Activated T-helper 1 cell treated with anti-CD3 and anti-CD28 coated beads, Interleukin-2, amount 50 U/mL, for 16 hours (primary cell): ENCODE measurements at regions not wholly inside any gene's neighbourhood (a gene's known extent, or its start where the extent isn't known, plus 50 kb on each side); places are given as distances from the start of the nearest gene placed in this dataset.

Experiments
- DNase-seq, 2 donors: peaks; one replicate each; pipeline ENCODE4 v3.0.0-alpha.2; 2020; ENCODE audit warnings: low read depth in 1 of 2, low spot score in 1 of 2

DNA sequence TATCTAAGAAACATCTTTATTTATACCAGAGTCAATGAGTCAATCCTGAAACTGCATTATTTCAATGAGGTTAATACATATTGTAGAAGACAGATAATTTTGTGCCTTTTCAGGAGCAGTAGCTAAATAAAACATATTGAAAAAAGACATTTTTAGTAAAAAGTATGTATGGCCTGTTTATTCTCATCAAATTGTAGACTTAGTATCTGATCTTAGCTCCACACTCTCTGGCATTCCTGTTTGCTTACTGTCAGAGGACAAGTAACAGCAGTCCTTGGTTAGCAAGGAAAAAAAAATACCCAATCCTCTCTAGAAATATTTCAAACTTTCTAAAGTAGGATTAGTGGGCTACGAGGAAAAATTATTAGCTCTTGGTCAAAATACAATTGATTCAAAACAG lies 50.5 kb upstream of the GUCY1A1 start:
- DNase-seq: no peak

DNA sequence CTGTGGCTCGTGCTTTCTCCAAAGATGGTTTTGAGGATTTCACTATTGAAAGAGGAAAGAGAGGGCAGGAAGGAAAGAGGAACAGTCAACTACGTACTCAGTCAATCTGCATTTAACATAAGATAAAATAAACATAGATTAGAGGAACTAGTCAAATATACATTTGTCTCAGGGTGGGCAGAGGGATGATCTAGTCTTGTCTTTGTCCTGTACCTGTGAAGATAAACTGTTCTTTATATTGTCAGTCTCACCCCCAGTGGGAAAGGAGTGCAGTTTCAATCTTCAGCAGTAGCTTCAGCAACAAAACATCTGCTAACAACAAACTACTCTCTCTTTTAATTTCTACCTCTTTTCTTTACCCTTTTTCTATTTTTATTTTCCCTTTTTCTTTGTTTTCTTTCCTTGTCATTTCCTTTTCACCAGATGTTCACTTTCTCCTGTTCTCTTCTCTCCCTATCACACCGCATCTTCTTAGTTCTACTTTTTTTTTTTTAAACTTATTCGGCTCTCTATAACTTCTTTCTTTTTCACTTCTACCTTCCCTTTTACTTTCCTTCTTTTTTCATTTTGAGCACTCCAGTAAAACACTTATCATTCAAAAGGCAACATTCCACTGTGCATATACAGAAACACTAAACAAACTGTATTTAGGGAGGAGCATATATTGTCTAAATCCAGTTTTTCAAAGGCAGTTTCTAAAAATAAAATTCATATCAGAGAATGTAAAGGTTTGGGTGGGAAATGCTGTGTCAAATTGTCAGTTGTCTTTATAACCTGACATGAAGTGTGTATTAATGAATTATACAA lies 51.4 kb upstream of the GUCY1A1 start:
- DNase-seq: no peak

DNA sequence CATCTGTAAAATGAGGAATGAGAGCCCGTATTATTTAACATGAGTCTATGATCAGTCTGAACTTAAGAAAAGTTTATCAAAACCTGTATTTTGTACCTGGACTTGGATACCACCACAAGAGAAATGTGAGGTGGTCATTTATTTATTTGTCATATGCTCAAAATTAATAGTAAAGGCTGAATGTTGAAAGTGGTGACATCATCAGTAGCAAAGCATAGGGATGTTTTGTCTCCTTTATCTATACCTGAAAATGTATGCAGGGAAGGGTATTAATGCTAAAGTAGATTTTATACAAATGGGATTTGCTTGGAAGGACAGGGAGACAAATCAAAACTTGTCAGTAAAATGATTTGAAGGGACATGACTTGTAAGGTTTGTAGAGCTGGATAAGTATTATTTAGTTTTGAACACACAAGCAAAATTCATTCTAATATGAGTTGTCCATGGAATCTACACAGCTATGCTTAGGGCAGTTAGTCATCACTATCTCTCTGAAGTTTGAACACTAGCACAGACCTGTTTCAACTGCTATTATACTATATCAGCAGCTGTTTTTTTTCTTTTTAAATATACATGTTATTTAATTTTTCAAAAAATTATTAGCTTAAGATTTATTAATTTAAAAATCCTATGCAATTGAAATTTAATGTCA lies 52.4 kb upstream of the GUCY1A1 start:
- no peak for DNase-seq

DNA sequence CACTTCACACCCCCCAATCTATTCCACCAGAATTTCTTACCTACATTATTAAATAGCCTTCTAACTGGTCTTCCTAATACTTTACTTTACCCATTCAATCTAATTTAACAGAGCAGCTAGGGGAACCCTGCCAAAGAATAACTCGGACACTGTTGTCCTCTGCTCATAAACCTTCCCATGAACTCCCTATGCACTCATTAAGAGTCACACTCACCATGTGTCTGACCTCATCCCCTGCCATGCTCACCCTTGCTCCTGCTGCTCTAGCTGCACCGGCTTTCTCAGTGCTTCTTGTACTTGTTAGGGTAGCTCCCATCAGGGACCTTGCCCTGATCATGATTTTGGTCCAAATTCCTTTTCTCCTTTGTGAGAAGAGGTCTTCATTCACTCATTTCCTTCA lies 54.6 kb upstream of the GUCY1A1 start:
- DNase-seq: no peak

DNA sequence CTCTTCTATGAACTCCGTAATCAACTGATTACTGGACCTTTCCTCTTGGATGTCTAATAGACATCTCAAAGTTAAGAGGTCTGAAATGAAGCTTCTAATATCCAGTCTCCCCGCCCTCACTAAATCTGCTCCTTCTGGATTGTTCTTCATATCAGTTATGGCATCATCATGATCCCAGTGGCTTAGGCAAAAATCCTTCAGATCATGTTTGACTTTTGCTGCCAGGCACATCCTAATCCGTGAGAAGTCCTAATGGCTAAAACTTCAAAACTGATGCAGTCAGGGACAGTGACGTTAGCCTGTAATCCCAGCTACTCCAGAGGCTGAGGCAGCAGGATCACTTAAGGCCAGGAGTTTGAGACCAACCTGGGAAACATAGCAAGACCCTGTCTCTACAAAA lies 55.1 kb upstream of the GUCY1A1 start:
- DNase-seq: no peak

DNA sequence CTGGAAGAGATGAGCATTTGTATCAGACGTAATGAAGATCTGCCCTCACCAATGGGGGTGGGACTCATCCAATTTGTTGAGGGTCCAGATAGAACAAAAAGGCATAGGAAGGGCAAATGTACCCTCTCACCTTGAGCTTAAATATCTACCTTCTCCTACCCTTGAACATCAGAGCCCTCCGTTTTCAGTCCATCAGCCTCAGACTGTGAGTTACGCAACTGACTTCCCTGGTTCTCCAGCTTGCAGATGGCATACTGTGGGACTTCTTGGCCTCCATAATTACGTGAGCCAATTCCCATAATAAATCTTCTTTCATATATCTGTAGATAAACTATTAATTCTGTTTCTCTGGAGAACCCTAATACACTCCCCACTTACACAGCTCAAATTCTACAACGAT lies 56.5 kb upstream of the GUCY1A1 start:
- no peak for DNase-seq

DNA sequence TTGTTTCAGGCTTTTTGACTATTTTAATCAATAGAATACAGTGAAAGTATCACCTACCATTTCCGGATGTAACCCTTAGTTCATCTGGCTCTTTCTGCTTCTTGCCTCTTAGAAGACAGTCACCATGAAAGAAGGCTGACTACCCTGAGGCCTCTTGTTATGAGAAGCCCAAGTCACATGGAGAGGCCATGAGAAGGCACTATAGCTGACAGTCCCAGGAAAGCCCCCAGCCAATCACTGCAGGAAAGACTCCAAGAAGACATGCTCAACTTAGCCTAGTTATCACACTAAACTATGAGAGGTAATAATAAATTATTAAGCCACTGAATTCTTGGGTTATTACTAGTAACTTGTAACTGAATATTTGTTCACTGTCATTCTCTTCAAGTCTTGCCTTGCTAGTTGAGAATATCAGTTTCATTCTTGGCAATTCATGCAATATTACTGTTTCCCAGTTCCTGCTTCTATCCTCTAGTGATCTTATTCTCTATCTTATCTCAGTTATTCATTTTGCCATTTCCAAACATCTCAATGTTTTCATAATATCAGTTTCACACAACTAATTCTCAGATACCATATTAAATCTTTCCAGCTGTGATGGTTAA lies 57.1 kb upstream of the GUCY1A1 start:
- DNase-seq: no peak

DNA sequence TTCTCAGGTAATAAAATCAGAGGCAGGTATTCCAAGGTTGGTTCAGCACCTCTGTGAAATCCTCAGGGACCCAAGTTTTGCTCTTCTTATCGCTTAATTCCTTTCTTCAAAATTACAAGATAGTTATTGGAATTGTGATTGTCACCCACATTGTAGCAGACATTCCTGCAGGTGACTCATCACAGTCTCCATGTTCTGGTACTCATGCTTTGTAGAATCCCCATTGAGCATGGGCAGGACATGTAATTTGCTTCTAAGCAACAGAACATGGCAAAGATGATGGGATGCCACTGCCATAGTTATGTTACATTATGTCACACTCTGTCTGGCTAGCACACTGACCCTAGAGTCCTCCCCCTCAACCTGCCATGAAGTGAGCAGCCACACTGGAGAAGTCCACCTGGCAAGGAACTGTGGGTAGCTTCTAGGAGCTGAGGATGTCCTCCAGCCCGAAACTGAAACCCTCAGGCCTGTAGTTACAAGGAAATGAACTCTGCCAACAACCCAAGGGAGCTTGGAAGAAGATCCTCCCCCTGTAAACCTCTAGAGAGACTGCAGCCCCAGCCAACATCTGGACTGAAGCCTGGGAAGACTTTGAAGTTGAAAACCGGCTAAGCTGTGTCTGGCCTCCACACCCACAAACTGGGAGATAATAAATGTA lies 58.3 kb upstream of the GUCY1A1 start:
- no peak for DNase-seq

DNA sequence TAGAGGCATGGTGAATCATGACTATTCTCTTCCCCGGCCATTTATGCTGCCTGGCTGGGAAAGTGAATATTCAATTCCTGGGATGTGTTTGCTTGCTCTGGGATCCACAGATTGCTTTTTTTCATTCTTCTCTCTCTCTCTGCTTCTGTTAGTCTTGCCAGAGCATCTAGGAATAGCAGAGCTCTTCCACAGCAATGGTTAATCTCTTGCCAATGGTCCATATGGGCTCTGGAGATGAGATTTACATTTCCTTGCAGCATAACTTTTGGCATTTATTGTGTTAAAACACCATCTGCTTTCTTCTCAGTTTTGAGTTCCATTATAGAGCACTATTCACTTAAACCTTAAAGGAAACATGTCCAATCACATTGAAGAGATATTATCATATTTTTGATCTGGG lies 59.2 kb upstream of the GUCY1A1 start:
- DNase-seq: no peak

DNA sequence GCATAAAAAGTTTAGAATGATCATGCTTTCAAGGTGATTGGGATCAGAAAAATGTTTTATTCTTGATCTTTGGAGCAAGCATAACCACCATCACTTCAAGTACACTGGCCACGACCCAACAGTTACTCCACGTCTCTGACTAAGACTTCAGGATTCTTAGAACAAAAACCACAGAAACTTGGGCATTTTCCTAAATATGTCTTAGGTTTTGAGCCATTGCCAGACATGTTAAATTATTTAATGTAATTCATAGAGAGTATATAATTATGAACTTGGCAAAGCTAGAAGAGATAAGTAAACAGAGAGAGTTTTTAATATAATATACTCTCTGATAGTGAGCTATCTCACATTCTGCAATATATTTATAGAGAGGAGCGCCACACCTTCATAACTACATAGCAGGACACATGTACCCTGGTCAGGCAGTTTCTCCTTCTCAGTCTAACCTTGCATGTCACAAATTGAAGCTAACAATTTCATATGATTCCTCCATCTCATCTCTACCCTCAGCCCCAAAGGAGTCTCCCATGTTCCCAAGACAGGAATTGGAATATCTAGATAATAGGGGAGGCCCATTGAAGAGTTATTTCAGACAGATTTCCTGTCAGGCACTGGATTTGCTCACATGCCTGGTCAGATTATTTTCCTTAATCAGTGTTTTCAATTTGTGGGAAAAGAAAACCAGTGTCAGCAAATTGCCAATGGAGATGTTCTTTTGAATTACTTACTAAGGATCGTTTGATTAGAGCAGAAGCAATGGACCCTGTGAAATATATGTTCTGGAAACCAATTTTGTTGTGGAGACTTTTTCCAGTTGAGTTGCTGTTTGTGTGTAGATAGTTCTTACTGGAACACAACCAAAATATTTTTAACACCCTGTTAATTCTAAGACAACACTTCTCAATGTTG lies 61.7 kb upstream of the GUCY1A1 start:
- DNase-seq: no peak

DNA sequence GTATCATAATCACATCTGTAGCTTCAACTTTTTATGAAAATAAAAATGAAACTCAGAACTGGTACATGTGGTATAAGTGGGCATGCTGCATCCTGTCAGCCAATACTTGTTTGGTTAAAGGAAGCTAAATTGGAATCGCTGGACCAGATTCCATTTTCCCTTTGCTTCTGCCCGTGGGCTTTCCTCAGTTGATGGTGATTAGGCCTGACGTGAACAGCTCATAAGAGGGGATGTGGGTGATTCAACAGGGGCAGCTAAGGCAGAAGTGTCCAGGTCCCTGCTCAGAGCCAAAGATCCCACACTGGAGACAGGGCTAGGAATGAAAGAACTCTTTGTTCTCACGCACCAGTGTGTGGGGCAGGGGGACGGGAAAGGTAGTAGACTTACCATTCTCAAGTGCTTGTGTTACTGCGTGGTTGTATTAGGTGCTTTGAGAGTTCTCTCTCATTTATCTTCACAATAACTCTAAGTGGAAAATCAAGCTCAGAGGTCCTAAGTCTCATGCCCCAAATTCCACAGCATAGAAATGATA lies 63.2 kb upstream of the GUCY1A1 start:
- no peak for DNase-seq

DNA sequence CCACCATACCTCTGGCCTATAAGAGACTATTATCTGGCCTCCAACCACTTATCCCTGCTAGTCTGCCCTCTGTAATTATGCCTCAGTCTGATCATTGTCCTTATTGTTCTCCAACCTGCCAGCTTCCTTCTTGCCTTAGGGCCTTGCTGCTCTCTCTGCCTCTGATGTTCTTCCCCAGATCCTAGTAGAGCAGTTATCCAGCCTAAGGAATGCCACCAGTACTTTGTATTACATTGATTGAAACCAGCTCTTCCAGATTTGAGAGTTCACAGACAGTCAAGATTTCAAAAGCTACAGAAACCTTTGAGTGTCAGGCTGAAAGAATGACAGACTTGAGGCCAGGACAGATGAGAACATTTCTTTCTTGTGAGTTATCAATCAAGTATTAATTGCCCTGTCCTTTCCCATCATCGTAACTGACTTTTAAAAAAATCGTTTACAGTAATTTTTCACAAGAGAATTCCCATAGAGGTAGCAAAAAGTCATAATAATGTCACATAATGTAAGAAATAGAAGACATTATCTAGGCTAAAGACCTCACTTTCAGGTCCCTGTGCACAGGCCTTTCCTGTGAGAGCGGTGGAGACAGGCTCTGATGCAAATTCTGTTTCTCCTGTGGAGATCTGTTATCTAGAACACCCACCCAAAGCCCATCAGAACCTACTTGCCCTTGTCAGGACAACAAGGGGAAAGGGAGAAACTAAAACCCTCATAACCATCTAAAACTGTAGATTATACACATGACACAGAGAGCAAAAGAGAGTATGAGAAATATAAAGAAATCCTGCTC lies 64.1 kb upstream of the GUCY1A1 start:
- no peak for DNase-seq

DNA sequence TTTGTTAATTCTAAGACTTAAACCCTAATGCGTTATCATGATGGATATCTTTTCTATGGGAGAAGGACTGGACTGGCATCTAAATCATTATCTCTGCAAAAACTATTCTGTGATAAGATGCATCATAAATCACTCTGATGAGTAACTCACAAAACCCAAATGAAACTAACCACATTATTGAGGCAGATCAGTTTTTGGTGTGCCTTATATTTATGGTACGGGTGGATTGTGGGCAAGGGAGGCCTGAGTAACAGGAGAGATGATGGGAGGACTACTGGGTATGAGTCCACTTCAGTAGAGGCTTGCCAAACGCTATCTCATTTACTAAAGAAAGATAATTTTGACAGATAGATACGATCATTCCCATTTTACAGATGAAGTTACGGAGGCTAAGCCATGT lies 66.4 kb upstream of the GUCY1A1 start:
- DNase-seq: no peak

DNA sequence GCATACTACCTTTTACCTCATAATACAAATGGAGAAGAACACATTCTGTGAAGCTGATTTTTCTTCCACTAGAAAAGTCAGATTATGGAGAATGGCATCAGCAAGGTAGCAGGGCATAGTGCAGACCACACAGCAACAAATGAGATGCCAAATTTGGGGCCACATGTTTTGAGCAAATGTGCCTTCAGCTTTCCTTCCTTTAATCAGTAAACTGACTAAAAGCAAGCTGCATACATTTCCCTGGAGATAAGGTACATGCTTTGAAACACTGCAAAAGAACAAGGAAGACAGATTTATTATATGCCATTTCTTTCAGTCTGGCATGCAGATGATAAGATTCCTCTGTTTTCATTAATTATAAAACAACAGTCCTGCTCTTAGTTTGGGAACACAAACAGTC lies 67.1 kb upstream of the GUCY1A1 start:
- no peak for DNase-seq

DNA sequence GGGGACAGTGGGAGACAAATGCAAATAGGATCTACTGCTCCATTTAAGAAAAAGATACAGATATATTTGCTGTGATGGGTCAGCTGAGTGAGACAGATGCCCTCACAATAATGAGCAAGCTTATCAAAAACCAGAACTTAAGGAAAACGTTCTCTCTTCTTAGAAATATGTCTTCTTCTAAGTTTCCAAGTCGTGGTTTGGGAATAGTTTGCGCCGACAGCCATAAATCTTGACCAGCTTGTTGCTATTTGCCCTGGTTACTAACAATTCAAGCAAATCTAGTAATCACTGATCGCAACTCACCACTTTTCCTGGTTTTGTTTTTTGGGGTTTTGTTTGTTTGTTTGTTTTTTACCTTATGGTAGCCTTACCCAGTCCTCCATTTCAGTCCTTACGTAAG lies 67.6 kb upstream of the GUCY1A1 start:
- DNase-seq: no peak

DNA sequence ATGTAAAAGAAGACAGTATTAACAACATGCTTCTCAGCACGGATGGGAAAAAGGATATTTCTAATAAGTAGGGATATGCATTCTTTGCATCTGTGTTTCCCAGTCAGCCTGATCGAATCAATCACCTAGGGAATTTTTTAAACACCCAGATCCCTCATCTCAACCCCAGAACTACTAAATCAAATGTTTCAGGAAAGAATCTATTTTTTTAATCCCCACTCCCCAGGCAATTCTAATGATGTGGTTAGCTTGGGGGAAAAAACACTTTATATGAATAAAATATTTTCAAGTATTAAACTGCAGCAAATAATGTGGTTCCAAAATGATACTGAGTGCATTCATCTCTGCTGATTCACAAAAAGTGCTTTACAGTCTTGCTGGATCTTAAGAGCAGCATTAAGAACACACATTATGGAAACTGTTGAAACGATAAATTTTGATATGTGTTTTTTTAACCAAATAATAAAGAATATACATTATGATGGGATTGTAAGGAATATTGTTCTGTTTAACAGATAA lies 68.7 kb upstream of the GUCY1A1 start:
- no peak for DNase-seq

DNA sequence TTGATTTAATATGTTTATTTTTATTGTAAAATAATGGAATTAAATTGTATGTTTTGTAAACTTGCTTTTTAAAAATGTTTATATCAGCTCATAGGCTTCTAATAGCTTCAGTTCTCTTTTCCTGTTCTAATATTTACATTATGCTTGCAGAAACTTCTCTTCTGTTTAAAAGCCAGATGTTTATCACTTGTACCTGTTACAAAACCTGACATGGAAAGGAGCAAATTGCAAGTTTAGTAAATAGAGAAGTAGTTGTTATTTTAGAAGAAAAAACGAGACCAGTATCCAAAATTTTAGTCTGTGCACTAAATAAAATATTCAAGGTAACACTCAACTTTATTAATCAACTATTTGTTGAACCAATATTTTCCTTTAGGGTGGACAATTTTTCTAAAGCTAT lies 69.4 kb upstream of the GUCY1A1 start:
- DNase-seq: no peak

DNA sequence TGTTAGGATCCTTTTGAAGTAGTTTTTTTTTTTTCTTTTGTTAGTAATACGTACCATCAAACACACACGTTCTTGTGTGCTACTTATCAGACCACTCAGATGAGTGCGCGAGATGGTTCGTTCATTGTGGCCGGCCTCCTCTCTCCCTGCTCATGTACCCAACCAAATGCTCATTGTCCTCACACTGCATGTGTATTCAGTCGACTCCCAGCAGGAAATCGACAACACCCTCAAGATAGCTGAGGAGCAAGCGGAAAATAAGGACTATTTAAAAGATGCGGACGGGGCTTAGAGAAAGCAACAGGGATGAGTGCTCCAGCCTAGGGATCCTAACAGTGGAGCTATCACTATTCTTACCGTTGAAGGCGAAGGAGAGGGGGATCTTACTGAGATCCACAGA lies 72.9 kb upstream of the GUCY1A1 start:
- DNase-seq: no peak

DNA sequence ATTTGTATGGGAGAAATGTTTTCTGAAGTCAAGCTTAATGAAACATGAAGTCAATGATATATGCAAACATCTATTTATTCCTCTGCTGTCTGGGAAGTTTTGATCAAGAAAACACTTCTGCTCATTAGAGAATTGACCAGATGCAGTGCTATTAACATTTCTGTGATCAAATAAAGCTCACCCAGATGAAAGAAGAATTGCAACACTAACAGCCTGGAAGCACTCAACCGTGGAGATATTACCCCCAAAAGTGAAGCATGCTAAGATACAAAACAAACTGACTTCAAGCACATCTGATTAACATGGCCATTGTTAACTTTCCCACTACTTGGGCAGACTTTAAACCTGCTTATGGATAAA lies 73.7 kb upstream of the GUCY1A1 start:
- no peak for DNase-seq
